ENCODE measurements at regions not wholly inside any gene's neighbourhood (a gene's known extent, or its start where the extent isn't known, plus 50 kb on each side); places are given as distances from the start of the nearest gene placed in this dataset.

GRCh38 chr9:18397076-18397475 lies 76.9 kb upstream of the ADAMTSL1 start:
- Histone ChIP-seq H3K36me3 (replicated peaks in 1 of 2; ENCODE audit: control extremely low read depth in 1 of 2, control insufficient read depth in 1 of 2, extremely low read depth in 1 of 2, insufficient read depth in 2 of 2, low read length in 1 of 2) (no peaks in the 10 kb centered on the region), H3K27ac (ENCODE audit: low read length in 2 of 2) (no peak overlapping the region), H4K20me1 (ENCODE audit: control insufficient read depth, insufficient read depth, low read length, poor library complexity, severe bottlenecking) (no peaks in the 10 kb centered on the region), H3K4me2 (replicated peaks; ENCODE audit: low read depth, low read length, poor library complexity, severe bottlenecking) (no peak overlapping the region), H3K27me3 (replicated peaks in 1 of 4; ENCODE audit: control extremely low read depth in 1 of 4, control insufficient read depth in 3 of 4, insufficient read depth in 4 of 4, low read length in 3 of 4) (no peaks in the 10 kb centered on the region), H3K9me3 (ENCODE audit: control extremely low read depth in 1 of 3, control insufficient read depth in 2 of 3, insufficient read depth in 1 of 3, low read length in 2 of 3) (no peaks in the 10 kb centered on the region), H3K79me2 (ENCODE audit: control insufficient read depth, insufficient read depth, low read length) (no peaks in the 10 kb centered on the region), H3K4me1 (ENCODE audit: control insufficient read depth in 2 of 2, insufficient read depth in 2 of 2, low read length in 2 of 2) (no peaks in the 10 kb centered on the region), H3K4me3 (ENCODE audit: control extremely low read depth in 1 of 5, extremely low read depth in 1 of 5, insufficient read depth in 1 of 5, low read depth in 2 of 5, low read length in 4 of 5) (no peak overlapping the region), H2AFZ (ENCODE audit: insufficient read depth, low read depth, low read length, poor library complexity, severe bottlenecking) (no peak overlapping the region), H3K9ac (ENCODE audit: low read length) (no peak overlapping the region)
- POLR2A ChIA-PET, result no interaction called here
- no peaks in the 10 kb centered on the region for H3K27me3 Mint-ChIP-seq
- H3K27ac Mint-ChIP-seq, result no peak overlapping the region
- ATAC-seq (ENCODE audit: low read depth), result no peak
- TF ChIP-seq CTCF (IDR thresholded peaks at IDR 0.05) (no peak), EZH2 (IDR thresholded peaks at IDR 0.05; ENCODE audit: borderline replicate concordance, insufficient read depth, low read depth, low read length, poor library complexity, severe bottlenecking) (no peak)
- H3K4me3 Mint-ChIP-seq, result no peak overlapping the region
- intact Hi-C loops (cut with micrococcal nuclease), result no loop called here
- DNase-seq, result no peak
- no CpG with 5 or more reads among the region's 2 CpGs for WGBS (ENCODE audit: insufficient coverage)
- H3K4me1 Mint-ChIP-seq, result no peaks in the 10 kb centered on the region
- H3K9me3 Mint-ChIP-seq (ENCODE audit: insufficient read depth), result no peaks in the 10 kb centered on the region
- CTCF ChIA-PET, result no interaction called here

GRCh38 chr9:18398038-18398437 lies 75.9 kb upstream of the ADAMTSL1 start:
- Histone ChIP-seq H4K20me1 (ENCODE audit: control insufficient read depth, insufficient read depth, low read length, poor library complexity, severe bottlenecking) (no peaks in the 10 kb centered on the region), H3K79me2 (ENCODE audit: control insufficient read depth, insufficient read depth, low read length) (no peaks in the 10 kb centered on the region), H3K27me3 (replicated peaks in 1 of 4; ENCODE audit: control extremely low read depth in 1 of 4, control insufficient read depth in 3 of 4, insufficient read depth in 4 of 4, low read length in 3 of 4) (no peaks in the 10 kb centered on the region), H2AFZ (ENCODE audit: insufficient read depth, low read depth, low read length, poor library complexity, severe bottlenecking) (no peak overlapping the region), H3K36me3 (replicated peaks in 1 of 2; ENCODE audit: control extremely low read depth in 1 of 2, control insufficient read depth in 1 of 2, extremely low read depth in 1 of 2, insufficient read depth in 2 of 2, low read length in 1 of 2) (no peaks in the 10 kb centered on the region), H3K4me3 (ENCODE audit: control extremely low read depth in 1 of 5, extremely low read depth in 1 of 5, insufficient read depth in 1 of 5, low read depth in 2 of 5, low read length in 4 of 5) (no peak overlapping the region), H3K9me3 (ENCODE audit: control extremely low read depth in 1 of 3, control insufficient read depth in 2 of 3, insufficient read depth in 1 of 3, low read length in 2 of 3) (no peaks in the 10 kb centered on the region), H3K4me1 (ENCODE audit: control insufficient read depth in 2 of 2, insufficient read depth in 2 of 2, low read length in 2 of 2) (no peaks in the 10 kb centered on the region), H3K27ac (ENCODE audit: low read length in 2 of 2) (no peak overlapping the region), H3K9ac (ENCODE audit: low read length) (no peak overlapping the region), H3K4me2 (replicated peaks; ENCODE audit: low read depth, low read length, poor library complexity, severe bottlenecking) (no peak overlapping the region)
- Mint-ChIP-seq H3K4me1 (no peaks in the 10 kb centered on the region), H3K27me3 (no peaks in the 10 kb centered on the region), H3K27ac (no peak overlapping the region), H3K9me3 (ENCODE audit: insufficient read depth) (no peaks in the 10 kb centered on the region), H3K4me3 (no peak overlapping the region)
- ChIA-PET CTCF (no interaction called here), POLR2A (no interaction called here)
- no peak for ATAC-seq (ENCODE audit: low read depth)
- TF ChIP-seq CTCF (IDR thresholded peaks at IDR 0.05), result no peak
- TF ChIP-seq EZH2 (IDR thresholded peaks at IDR 0.05; ENCODE audit: borderline replicate concordance, insufficient read depth, low read depth, low read length, poor library complexity, severe bottlenecking), result no peak
- no peak for DNase-seq
- no CpG with 5 or more reads among the region's 1 CpG for WGBS (ENCODE audit: insufficient coverage)
- intact Hi-C loops (cut with micrococcal nuclease), result no loop called here

All from B cell (primary cell).